NB4 (cell line): ENCODE measurements at regions not wholly inside any gene's neighbourhood (a gene's known extent, or its start where the extent isn't known, plus 50 kb on each side); places are given as distances from the start of the nearest gene placed in this dataset.

Experiments used
- CTCF ChIP-seq: IDR thresholded peaks from one replicate; pipeline ENCODE4 v1.5.1; 2012; ENCODE audit warnings: low read depth, low read length
- MAX ChIP-seq: IDR thresholded peaks from 2 replicates; pipeline ENCODE4 v1.6.1; 2011; ENCODE audit warnings: low read depth, low read length
- POLR2A ChIP-seq: IDR thresholded peaks from 2 replicates; pipeline ENCODE4 v1.6.1; 2011; ENCODE audit warnings: mild to moderate bottlenecking; ENCODE audit not compliant: insufficient read length; ENCODE audit errors: extremely low read depth

- TF ChIP-seq CTCF (no peak), MAX (no peak), POLR2A (no peak)
Measured at GRCh38 chr17:72373910-72374741, 253.3 kb downstream of the SOX9 start.
